Fibroblast of pulmonary artery (primary cell): ENCODE measurements at regions not wholly inside any gene's neighbourhood (a gene's known extent, or its start where the extent isn't known, plus 50 kb on each side); places are given as distances from the start of the nearest gene placed in this dataset.

Source experiments
- DNase-seq: peaks from one replicate; pipeline ENCODE4 v3.0.0-alpha.2; 2010; ENCODE audit warnings: low read depth
- H3K4me3 ChIP-seq: replicated peaks from 2 replicates; pipeline ENCODE4 v1.5.1; 2011; ENCODE audit warnings: low read depth, mild to moderate bottlenecking, control low read depth, low read length, moderate library complexity
- CTCF ChIP-seq: IDR thresholded peaks from 2 replicates; pipeline ENCODE4 v1.5.1; 2011; ENCODE audit warnings: mild to moderate bottlenecking, control low read depth, low read length, inconsistent platforms; ENCODE audit errors: missing control alignments

- TF ChIP-seq CTCF, result no peak
- H3K4me3 ChIP-seq, result no peak overlapping the region
- no peak for DNase-seq
Observed at GRCh38 chr16:52718046-52718445, 171.1 kb upstream of the TOX3 start.

DNA sequence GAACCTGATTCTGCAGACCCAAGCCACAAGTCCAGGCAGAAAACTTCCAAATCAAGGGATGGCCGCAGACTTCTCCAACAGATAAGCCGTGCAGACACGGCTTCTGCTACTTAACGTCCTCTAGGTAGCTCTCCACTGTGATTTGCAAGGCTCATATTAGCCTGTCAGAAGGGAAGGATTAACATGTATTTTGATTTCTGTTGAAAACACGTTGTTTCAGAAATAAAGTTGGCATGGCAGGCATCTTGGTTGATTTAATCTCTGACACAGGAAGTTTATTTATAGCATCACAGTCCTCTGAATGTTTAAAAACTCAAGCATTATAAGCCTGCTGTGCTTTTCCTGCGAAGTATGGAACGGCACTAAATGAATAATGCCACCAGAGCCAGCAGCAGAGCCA, 166.8 kb upstream of the TOX3 start:
- H3K4me3 ChIP-seq, result no peak overlapping the region
- no peak for DNase-seq
- TF ChIP-seq CTCF, result no peak

GRCh38 chr16:52709306-52709705, 162.4 kb upstream of the TOX3 start:
- H3K4me3 ChIP-seq, result no peak overlapping the region
- TF ChIP-seq CTCF, result no peak
- no peak for DNase-seq

GRCh38 chr16:52708476-52708875, 161.5 kb upstream of the TOX3 start:
- TF ChIP-seq CTCF, result no peak
- no peak for DNase-seq
- H3K4me3 ChIP-seq, result no peak overlapping the region

GRCh38 chr16:52707676-52708337, 160.9 kb upstream of the TOX3 start:
- no peak overlapping the region for H3K4me3 ChIP-seq
- TF ChIP-seq CTCF, result no peak
- DNase-seq, result no peak

GRCh38 chr16:52705122-52705521, 158.2 kb upstream of the TOX3 start:
- no peak for TF ChIP-seq CTCF
- no peak overlapping the region for H3K4me3 ChIP-seq
- DNase-seq, result no peak

GRCh38 chr16:52697971-52698370, 151.0 kb upstream of the TOX3 start:
- TF ChIP-seq CTCF, result no peak
- no peak for DNase-seq
- H3K4me3 ChIP-seq, result no peak overlapping the region
